PC-9 (cell line): ENCODE measurements at regions not wholly inside any gene's neighbourhood (a gene's known extent, or its start where the extent isn't known, plus 50 kb on each side); places are given as distances from the start of the nearest gene placed in this dataset.

Experiments used
- EZH2 ChIP-seq: fragments of 200-600 bp; sonication (generic); IDR thresholded peaks from 2 replicates; pipeline ENCODE4 v1.8.0; 2017; ENCODE audit warnings: antibody characterized with exemption, low read depth
- TF ChIP-seq, protein P1 (sequence below): fragments of 200-600 bp; sonication (generic); conservative IDR thresholded peaks from 2 replicates; pipeline ENCODE4 v1.6.1; 2017; ENCODE audit warnings: mixed run types, antibody characterized with exemption, mild to moderate bottlenecking, moderate library complexity

DNA sequence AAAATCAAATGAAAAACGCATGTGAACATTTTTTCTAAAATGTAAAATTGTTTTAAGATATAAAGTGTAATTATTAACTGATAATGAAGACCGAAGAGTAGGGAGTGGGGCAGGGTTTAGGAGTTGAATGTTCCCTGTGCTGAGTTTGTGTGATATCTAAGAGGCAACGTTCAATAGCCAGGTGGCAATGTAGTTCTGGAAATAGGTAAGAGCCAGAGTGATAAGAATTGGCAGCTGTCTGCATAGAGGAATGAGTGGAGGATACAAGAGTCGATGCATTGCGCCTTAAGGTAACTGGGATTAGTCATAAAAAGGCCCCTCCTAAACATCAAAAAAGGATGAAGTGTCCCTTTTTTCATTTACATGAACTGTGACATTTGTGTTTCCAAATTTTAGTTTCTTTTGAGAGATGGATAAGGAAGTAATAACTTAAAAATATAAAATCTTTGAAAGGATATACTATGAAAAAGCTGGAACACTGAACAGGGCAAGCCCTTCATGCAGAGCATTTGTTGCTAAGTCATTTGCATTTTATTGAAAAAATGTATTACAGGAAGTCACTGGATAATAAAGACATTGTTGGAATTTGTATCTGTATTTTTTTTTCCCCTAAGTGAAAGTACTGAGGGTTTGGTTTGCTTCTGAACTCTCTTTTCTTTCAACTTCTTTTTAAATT lies 659.3 kb downstream of the ACTL7B start:
- TF ChIP-seq, protein P1, sequence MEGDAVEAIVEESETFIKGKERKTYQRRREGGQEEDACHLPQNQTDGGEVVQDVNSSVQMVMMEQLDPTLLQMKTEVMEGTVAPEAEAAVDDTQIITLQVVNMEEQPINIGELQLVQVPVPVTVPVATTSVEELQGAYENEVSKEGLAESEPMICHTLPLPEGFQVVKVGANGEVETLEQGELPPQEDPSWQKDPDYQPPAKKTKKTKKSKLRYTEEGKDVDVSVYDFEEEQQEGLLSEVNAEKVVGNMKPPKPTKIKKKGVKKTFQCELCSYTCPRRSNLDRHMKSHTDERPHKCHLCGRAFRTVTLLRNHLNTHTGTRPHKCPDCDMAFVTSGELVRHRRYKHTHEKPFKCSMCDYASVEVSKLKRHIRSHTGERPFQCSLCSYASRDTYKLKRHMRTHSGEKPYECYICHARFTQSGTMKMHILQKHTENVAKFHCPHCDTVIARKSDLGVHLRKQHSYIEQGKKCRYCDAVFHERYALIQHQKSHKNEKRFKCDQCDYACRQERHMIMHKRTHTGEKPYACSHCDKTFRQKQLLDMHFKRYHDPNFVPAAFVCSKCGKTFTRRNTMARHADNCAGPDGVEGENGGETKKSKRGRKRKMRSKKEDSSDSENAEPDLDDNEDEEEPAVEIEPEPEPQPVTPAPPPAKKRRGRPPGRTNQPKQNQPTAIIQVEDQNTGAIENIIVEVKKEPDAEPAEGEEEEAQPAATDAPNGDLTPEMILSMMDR = no peak
- no peak for TF ChIP-seq EZH2
